Endometrium (tissue), 2 donors: ENCODE measurements at regions not wholly inside any gene's neighbourhood (a gene's known extent, or its start where the extent isn't known, plus 50 kb on each side); places are given as distances from the start of the nearest gene placed in this dataset.

Source experiments
- FAIRE-seq: peaks from 2 replicates; lab custom pipeline; 2012; peaks lifted over from hg19 to GRCh38; lab: Jason Lieb, UNC
- donor health status: control.
- donor health status: control.

DNA sequence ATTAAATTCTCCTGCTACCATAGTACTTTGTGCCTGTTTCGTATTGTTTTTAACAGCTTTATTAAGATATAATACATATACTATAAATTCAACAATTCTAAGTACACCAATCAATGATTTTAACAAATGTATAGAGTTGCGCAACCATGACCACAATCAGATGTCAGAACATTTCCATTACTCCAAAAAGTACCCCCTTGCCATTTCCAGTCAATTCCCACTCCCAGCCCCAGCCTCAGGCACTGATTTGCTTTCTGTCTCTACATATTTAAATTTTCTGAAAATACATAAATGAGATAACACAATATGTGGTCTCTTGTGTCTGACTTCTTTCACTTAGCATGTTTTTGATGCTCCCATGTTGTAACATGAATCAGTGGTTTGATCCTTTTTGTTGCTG is 193.9 kb downstream of the FIGN start:
- FAIRE-seq = no peak

DNA sequence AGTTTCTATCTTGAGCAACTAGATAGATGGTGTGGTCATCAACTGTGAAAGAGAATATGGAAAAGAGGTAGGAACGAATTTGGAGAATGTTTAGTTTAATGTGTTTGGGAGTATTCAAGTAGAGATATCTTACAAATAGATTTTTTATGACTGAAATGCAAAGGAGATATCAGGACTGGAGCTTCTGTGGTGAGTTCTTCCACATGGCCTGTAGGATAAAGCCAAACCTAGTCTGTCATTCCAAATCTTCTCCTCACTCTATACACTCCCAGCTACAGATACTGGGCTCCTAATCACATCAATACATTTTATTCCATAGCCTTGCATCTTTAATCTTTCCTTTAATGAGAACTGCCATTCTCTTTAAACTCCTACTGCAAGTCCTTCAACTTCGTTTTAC is 194.3 kb downstream of the FIGN start:
- FAIRE-seq = no peak

DNA sequence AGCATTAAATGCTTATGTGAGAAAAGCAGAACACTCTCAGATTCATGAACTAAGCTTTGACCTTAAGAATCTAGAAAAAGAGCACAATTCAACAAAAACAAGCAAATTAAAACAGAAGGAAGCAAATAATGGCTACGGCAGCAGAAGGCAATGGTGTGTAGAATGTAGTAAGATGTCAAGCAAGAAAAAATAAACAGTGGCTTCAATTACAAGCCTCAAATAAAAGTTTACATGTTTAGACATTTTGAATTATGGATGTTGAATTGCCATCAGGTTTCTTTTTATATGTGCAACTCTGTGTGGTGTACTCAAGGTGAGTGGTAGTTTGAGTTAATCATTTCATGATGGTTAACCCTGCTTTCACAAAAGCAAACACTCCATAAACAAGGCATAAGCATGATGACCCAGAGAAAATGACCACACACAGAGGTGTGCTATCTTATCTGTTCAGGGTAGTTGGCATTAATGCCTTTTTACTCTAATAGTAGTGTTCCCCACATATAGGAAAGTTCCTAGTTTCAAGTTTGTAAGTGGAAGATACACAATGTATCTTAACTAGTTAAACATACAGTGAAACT is 207.1 kb downstream of the FIGN start:
- FAIRE-seq = no peak

DNA sequence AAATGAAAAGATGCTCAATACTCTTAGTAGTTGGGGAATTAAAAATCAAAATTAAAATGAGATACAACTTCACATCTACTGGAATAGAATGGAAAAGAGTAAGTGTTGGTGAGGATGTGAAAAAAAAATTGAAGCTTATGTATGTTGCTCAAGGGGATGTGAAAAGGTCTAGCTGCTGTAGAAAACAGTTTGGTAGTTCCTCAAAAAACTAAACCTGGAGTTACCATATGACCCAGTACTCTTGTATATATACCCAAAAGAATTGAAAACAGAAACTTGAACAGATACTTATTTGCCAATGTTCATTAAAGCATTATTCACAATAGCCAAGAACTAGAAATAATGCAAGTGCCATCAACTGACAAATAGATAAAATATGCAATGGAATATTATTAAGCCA is 208.4 kb downstream of the FIGN start:
- FAIRE-seq = no peak

DNA sequence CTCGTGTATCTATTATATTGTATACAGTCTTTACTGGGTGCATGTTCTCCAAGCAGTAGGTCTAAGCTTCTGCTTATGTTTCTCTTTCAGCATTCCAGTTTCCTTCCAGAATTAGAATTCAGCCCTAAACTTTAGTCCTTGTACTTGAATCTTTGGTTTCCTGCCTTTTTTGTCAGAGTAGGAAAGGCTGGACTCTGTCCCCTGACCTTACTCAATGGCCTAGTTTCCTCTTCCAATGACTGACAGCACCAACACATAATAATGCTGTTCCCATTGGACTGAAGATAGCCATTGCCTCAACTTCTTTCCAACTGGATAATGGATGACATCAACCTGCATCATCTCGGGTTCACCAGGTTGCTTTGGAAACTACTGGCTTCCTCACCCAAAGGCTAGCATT is 217.0 kb downstream of the FIGN start:
- FAIRE-seq = no peak

DNA sequence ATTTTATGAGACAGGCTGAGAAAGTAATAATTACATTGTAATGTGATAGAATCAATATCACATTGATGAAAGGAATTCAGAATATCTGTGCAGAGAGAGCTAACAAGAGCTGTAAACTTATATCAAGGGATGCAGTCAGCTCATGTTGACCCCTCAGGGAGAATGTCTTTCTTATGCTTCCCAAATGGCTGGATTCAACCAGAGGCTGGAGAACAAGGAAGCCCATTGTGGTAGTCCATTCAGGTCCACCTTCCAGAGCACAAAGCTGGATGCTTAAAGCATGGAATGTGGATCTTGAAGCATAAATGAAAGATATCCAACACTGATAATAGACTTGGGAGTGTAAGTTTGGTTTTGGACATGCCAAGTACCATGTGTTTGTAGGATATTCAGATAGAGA is 220.0 kb downstream of the FIGN start:
- FAIRE-seq = no peak

DNA sequence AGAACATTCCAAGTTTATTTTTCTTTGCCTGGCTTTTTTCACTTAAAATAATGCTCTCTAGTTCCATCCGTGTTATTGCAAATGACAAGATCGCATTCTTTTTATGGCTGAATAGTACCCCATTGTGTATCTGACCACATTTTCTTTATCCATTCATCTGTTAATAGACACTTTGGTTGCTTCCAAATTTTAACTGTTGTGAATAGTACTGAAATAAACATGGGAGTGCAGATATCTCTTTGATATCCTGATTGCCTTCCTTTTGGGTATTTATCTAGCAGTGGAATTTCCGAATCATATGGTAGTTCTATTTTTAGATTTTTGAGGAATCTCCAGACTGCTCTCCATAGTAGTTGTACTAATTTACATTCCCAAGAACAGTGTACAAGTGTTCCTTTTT is 230.5 kb downstream of the FIGN start:
- no peak for FAIRE-seq

DNA sequence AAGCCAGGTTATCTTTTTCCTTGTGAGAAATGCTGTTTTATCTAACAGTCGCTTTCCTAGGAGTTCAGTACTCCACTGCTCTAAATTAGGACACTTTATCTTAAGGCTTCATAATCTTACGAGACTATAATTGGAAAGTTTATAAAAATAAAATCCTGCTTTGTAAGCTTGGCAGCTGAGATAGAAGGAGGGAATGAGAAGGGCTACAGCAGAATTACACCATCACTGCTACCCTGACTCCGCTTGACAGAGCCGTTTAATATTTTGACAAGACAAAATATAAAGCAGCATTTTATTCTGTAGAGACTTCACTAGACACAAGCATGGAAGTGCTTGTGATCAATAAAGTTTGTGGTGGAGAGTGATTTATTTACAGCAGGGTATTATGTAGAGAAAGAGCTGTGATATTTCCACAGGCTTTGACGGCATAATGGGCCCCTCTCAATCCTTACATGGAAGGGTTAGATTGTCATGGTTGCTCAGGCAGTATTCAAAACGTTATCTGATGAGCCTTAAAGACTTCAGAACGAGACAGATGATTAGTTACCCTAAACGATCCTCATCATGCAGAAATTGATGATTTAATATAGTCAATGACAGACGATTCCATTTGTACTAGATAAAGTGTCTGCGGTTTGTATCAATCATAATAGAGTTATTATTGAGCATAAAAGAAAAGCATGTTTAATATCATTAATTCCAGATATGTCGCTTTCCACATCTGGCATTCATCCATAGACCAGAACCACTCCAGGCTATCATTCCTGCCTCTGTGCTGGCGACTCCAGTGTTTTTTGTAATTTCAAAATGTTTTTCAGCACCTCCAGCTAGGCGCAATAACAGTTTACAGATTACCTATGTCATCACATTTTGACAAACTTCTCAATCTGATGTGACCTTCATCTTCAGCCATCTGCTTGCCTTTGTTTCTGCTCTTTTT is 242.2 kb downstream of the FIGN start:
- no peak for FAIRE-seq

DNA sequence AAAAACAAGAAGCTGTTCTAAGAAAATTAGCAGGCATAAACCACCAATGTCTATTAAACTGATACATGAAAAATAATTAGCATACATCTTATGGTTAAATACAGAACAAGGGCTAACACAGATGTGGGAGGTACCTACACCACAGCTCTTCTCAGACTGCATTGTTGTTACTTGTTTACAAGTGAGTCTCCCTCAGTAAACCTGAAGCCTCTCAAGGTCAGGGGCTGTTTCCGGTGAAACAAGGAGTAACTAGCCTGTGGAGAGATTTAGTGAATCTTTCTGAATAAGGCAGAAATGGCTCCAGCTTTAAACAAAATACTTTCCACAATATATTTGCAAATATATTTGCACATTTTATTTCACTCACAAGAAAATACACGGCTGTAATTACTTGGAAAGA is 244.0 kb downstream of the FIGN start:
- FAIRE-seq = no peak

DNA sequence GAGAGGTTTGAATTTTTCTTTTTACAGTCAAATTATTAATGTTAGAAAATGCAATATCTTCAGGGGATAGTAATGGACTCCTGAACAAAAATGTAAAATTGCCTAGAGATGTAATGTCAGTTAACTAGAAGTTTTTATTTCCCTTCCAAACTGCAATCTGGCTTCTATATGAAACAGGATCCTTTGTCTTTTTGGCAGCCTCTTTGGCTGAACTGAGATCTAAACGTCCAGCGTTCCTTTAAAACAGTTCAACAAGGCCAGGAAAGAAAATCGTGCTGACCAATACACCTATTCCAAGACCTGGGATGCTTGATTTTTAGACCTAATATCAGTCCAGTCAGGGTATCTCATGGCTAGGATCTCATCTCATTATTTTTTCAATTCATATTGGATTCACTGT is 245.5 kb downstream of the FIGN start:
- no peak for FAIRE-seq

DNA sequence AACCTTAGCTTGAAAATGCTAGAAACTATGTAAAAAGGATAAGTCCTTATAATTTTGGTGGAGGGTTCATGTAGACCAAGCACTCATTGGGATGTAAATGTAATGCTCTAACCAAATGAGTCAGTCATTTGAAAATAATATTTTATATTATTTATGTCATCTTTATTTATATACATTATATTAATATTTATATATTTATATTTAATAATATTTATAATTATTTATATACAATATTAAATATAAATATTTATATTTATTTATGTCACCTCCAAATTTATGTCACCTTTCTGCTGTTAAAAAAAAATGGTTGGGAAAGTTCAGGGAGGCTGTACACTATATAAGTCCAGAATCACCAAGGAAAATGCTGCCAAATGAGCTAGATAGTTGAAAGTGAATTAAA is 254.3 kb downstream of the FIGN start:
- FAIRE-seq = no peak

DNA sequence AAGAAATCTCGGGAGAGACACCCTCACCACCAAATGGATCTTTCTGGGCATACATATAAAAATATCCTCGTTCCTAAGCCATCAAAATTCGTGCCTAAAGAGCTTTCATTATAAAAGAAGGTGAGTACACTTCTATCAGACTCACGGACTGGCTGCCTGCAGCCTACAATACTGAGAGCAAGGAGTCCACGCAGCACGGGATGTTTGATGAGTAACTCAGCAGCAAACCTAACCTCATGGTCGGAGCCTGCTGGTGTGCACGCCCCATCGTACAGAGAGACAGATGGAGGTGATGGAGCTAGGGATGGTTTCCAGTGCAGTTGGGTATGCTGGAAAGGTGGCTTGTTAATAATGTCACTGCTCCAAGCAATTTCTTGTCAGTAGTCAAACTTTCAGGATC is 256.2 kb downstream of the FIGN start:
- no peak for FAIRE-seq

DNA sequence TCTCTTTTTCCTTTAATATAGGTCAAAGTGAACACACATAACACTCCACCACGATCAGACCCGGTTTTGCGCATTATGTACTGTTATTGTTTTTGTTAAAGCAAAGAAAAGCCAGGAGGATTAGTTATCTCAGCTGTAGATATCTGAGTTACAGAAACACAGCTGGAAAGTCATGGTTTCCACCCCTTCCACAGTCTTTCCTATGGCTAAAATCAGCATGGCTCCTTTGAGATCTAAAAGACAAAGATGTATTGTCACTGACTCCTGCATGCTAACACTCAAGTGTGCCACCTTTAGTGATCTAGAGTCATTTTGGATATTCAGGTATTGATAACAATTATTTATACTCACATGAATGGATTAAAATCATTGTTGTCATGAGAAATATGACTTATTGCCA is 260.0 kb downstream of the FIGN start:
- no peak for FAIRE-seq

DNA sequence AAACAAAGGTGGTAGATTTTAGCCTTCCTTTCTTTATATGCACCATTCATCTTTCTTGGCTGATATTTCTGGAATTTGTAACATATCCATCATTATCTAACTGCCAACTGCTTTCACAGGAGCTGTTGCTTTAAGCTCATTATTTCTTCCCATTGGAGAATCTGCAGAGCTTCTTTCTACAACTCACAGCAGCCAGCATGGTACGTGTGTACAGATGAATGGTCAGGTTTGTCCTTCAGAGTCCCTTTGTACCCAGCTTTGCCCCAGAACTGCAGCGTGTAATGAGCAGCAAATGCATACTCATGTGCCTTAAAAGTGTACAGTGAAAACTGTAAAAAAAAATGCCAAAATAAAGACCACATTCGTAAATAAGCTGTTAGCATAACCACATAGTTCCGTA is 260.9 kb downstream of the FIGN start:
- no peak for FAIRE-seq

DNA sequence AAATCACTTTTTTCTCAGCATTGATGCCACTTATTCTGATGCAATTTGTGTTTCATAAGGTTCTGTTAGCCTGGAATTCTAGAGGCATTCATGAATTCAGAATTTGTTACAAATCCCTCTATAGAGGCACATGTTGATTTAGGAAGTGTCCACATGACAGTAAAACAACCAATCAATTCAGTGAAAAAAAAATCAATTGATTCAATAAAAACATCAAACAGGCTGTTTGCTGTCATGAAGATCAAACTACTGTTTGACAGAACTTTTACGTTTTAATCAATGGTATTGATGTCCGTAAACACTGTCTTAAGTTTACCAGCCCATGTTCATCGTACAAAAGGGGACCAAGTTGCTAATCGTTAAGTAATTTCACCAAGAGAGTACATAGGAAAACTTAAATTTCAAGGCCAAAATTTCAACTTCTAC is 261.5 kb downstream of the FIGN start:
- FAIRE-seq = no peak

DNA sequence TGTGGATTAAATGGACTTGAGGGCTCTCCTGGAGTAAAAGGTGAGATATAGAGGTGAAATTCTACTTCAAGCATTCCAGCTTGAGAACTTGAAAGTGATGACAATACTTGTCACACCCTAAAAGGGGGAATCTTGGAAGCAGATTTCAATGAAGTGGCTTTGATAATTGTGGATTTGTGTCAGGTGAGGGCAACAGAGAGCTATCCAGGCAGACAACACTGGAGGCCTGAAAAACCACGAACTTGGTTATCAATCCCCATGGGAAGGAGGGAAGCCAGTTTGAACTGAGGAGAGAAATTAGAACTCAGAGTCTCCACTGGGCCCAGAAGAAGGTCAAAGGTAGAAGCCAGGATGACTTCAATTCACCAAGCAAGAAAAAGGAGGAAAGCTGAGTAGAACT is 263.9 kb downstream of the FIGN start:
- no peak for FAIRE-seq

DNA sequence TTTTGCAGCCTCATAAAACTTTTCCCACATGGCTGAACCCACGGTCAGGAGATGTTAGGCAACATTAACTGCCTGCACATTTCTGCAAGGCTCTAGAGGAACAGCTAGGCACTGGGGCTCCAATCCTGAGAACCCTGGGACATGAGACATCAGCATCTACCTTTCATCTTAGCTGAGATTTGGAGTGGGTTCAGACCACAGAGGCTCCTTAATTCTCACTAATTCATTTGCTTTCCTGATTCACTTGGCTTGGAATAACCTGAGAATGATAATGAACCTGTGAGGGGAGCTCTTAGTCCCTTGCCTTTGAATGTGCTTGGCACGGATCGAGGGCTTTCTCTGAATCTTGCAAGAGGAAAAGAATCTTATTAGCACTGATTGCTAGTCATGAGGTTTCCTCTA is 266.2 kb downstream of the FIGN start:
- FAIRE-seq = no peak

DNA sequence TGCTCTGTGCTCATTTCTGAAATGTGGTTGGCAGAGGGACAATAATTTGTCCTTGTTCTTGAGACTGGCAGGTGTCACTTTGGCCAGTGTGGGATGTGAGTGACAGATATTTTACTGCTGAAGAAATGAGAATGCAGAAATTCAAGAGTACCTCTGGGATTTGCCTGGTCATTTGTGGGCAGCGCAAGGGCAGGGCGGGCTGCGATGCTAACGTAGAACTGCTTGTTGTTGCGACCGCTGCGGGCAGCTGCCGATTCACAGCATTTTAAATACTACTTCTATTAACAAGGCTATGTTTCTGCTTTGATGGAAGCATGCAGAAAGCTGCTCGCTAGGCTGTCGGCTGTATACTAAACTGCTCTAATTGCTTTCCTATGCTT is 268.6 kb downstream of the FIGN start:
- FAIRE-seq = no peak

DNA sequence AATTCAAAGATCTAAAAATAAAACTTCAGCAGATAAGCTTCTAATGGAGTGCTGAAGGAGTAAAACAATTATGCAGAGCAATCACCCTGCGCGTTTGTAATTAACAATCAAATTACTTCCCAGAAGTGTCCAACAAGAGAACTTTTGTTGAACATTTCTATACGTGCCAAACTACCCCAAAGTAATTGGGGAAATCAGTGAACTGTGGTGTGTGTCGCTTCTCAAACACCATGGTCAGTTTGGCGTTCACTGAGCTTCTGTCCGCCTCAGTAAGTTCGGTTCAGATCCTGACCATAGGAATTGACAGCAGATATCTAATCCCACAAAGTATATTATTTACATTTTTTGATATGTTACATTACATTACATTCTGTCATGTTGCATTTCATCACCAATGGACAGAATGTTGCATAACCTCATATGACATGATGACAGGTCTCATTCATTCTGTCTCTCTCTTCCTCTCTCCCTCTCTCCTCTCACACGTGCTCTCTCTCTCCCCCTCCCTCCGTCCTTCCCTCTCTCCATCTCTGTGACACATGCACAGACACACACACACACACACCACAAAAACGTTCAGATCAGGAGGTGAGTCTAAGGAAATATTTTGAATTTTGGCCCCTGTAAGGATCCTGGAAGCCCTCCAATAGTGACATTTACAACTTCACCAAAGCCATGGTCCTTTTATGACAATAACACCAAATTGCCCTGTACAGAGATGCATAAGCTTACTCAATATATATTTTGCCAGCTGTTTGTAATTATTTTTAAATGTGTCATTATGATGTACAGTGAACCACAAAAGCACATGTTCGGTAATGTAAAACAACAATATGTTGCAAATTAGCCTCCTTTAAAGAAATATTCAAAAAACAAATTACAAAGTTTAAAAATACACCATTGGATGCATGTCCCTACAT is 269.2 kb downstream of the FIGN start:
- FAIRE-seq = no peak

DNA sequence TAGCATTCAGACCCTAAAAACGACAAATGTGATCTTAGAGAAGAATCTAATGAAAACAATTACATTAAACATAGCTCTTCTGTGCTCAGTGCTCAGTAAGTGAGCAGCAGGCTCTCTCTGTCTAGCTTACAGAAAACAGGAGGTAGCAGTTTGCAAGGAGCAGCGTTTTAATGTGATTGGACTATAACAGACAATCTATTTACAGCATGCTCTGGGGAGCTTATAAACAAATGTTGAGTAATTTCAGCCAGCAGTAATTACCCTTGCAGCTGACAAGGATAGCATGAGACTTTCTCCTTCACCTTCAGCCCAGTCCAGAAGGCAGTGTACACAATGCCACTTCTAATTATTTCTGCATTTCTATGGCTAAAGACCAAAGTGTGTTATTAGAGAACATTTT is 270.4 kb downstream of the FIGN start:
- FAIRE-seq = peak; percentile 58

DNA sequence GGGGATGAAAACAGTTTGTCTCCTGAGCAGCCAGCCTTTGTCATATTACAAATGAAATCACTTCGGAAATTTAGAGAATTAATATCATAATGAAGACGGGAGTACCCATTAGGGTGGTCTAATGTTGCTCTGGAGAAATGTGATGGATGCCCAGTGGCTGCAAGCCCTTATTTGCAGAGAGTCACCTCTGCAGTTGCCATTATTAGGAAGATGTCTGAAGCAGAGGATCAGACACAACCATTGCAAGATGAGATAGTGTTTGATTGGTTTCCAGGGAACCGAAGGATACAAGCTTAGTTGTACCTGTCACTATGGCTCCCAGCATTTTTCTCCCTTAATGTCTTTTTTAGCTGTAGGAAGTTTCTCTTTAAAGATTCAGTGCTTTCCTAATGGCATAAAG is 272.4 kb downstream of the FIGN start:
- no peak for FAIRE-seq

DNA sequence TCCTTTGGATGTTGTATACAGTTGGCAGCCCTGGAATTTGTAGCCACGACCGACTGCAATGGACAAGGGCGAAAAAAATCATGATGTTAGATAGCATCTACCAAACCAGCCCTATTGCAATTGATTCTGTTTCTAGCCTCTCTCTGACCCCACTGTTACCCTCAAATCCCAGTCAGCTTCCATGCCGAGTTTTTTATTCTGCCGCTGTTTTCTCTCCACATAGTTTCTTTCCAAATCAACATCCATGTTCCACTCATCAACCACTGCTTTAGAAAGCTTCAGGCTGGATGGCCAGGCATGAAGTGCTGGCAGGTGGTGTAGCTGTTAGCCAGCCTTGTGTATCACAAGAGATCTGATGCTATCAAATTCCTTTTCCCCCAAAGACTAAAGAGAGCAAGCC is 272.8 kb downstream of the FIGN start:
- FAIRE-seq = no peak

DNA sequence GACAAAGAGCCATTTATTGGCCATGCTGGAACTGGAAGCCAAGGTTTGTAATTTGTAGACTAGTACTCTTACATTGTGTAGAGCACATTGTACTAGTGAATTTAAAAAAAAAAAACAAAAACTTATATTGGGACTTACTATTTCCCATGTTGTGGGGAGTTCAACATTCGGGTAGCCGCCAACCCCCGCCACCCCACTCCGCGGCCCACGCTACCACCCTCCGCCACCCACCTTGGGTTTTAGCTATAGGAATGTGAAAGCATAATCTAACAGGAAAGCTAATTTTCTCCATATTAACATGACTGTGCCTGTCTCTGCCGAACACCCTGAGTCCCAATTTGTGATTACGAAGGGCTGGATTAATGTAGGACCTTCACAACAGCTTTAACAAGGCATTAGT is 275.8 kb downstream of the FIGN start:
- FAIRE-seq = no peak
